ENCODE measurements at regions not wholly inside any gene's neighbourhood (a gene's known extent, or its start where the extent isn't known, plus 50 kb on each side); places are given as distances from the start of the nearest gene placed in this dataset.

DNA sequence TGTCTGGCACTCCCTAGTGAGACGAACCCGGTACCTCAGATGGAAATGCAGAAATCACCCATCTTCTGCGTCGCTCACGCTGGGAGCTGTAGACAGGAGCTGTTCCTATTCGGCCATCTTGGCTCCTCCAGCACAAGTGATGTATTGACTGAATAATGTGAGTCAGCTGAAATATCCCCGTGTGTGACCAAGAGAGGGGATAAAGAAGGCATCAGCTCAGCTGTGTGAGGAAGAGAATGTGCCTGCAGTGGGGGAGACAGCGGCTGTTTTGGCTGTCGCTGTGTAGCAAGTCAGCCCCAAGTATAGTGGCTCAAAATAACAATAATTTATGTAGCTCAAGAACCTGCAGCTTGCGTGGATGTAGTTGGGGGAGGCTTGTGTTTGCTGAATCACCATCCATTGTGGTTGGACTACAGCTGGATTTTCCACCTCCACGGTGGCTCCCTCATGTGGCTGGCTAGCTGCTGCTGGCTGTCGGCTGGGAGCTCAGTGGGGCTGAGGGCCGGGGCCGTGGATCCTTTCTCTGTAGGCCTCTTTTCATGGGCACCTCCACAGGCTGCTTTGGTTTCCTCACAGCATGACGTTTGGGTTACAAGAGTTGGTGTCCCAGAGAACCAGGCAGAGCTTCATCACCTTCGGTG is 434.5 kb downstream of the CCSER2 start:
- no peak overlapping the region for H3K27ac Mint-ChIP-seq
- no peaks in the 10 kb centered on the region for H3K36me3 ChIP-seq (ENCODE audit: insufficient read depth, low read length)
- H3K27me3 ChIP-seq (ENCODE audit: insufficient read depth, low read length), result no peaks in the 10 kb centered on the region
- ChIA-PET CTCF (ENCODE audit: partially characterized antibody) (no interaction called here), POLR2A (ENCODE audit: partially characterized antibody) (no interaction called here)
- intact Hi-C loops (cut with micrococcal nuclease), result no loop called here
- no peak overlapping the region for H3K4me3 ChIP-seq (ENCODE audit: low read length in 2 of 2)
- no peak for DNase-seq
- H3K9me3 ChIP-seq (ENCODE audit: control insufficient read depth in 1 of 2, low read length in 2 of 2), result no peaks in the 10 kb centered on the region
- no peaks in the 10 kb centered on the region for H3K4me1 Mint-ChIP-seq
- peaks cover 0 to 6% of the 10 kb centered on the region in 2 donors for H3K27me3 Mint-ChIP-seq
- no peak overlapping the region for H3K4me3 Mint-ChIP-seq
- peaks cover 0 to 5% (median 1%) of the 10 kb centered on the region in 8 donors for H3K9me3 Mint-ChIP-seq
- H3K36me3 Mint-ChIP-seq, result no peaks in the 10 kb centered on the region
- no peak overlapping the region for H3K27ac ChIP-seq (ENCODE audit: low read depth, low read length)
- H3K4me1 ChIP-seq (ENCODE audit: insufficient read depth, low read length), result no peaks in the 10 kb centered on the region

- Mint-ChIP-seq H3K27ac (no peak overlapping the region), H3K9me3 (peaks cover 0 to 6% (median 2%) of the 10 kb centered on the region in 8 donors), H3K36me3 (no peaks in the 10 kb centered on the region), H3K27me3 (peaks cover 0 to 6% of the 10 kb centered on the region in 2 donors), H3K4me1 (no peaks in the 10 kb centered on the region), H3K4me3 (no peak overlapping the region)
- Histone ChIP-seq H3K27me3 (ENCODE audit: insufficient read depth, low read length) (no peaks in the 10 kb centered on the region), H3K4me3 (ENCODE audit: low read length in 2 of 2) (no peak overlapping the region), H3K4me1 (ENCODE audit: insufficient read depth, low read length) (no peaks in the 10 kb centered on the region), H3K36me3 (ENCODE audit: insufficient read depth, low read length) (no peaks in the 10 kb centered on the region), H3K9me3 (ENCODE audit: control insufficient read depth in 1 of 2, low read length in 2 of 2) (no peaks in the 10 kb centered on the region), H3K27ac (ENCODE audit: low read depth, low read length) (no peak overlapping the region)
- intact Hi-C loops (cut with micrococcal nuclease), result no loop called here
- CTCF ChIA-PET (ENCODE audit: partially characterized antibody), result no interaction called here
- DNase-seq, result no peak
- POLR2A ChIA-PET (ENCODE audit: partially characterized antibody), result no interaction called here
Observed at GRCh38 chr10:84763965-84764364, 435.6 kb downstream of the CCSER2 start.

DNA sequence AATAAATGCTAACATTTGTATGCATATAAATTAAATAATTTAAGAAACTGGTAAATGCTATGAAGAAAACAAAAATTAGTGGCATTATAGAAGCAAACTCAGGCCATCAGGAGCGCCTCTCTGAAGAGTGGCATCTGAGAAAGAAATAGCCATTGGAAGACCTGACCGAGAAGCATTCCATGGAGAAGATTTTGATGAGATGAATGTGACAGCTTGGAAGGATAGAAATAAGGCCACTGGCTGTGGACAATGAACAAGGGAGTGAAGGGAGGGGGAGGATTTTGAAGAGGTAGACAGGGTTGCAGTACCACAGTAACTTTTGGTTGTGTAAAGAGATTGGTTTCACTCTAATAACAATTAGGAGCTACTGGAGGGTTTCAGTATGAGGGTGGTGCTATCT is 436.7 kb downstream of the CCSER2 start:
- peaks cover 0 to 7% (median 2%) of the 10 kb centered on the region in 8 donors for H3K9me3 Mint-ChIP-seq
- no peak overlapping the region for H3K4me3 Mint-ChIP-seq
- H3K4me1 Mint-ChIP-seq, result no peaks in the 10 kb centered on the region
- H3K27me3 ChIP-seq (ENCODE audit: insufficient read depth, low read length), result no peaks in the 10 kb centered on the region
- no peaks in the 10 kb centered on the region for H3K9me3 ChIP-seq (ENCODE audit: control insufficient read depth in 1 of 2, low read length in 2 of 2)
- no peak for DNase-seq
- intact Hi-C loops (cut with micrococcal nuclease), result no loop called here
- POLR2A ChIA-PET (ENCODE audit: partially characterized antibody), result no interaction called here
- H3K36me3 ChIP-seq (ENCODE audit: insufficient read depth, low read length), result no peaks in the 10 kb centered on the region
- H3K27ac Mint-ChIP-seq, result no peak overlapping the region
- peaks cover 0 to 6% of the 10 kb centered on the region in 2 donors for H3K27me3 Mint-ChIP-seq
- H3K27ac ChIP-seq (ENCODE audit: low read depth, low read length), result no peak overlapping the region
- no peak overlapping the region for H3K4me3 ChIP-seq (ENCODE audit: low read length in 2 of 2)
- no peaks in the 10 kb centered on the region for H3K36me3 Mint-ChIP-seq
- no peaks in the 10 kb centered on the region for H3K4me1 ChIP-seq (ENCODE audit: insufficient read depth, low read length)
- CTCF ChIA-PET (ENCODE audit: partially characterized antibody), result no interaction called here

GRCh38 chr10:84765656-84766055 is 437.3 kb downstream of the CCSER2 start:
- CTCF ChIA-PET (ENCODE audit: partially characterized antibody), result no interaction called here
- Histone ChIP-seq H3K36me3 (ENCODE audit: insufficient read depth, low read length) (no peaks in the 10 kb centered on the region), H3K27me3 (ENCODE audit: insufficient read depth, low read length) (no peaks in the 10 kb centered on the region), H3K9me3 (ENCODE audit: control insufficient read depth in 1 of 2, low read length in 2 of 2) (no peaks in the 10 kb centered on the region), H3K4me1 (ENCODE audit: insufficient read depth, low read length) (no peaks in the 10 kb centered on the region), H3K4me3 (ENCODE audit: low read length in 2 of 2) (no peak overlapping the region), H3K27ac (ENCODE audit: low read depth, low read length) (no peak overlapping the region)
- H3K4me1 Mint-ChIP-seq, result no peaks in the 10 kb centered on the region
- no peaks in the 10 kb centered on the region for H3K36me3 Mint-ChIP-seq
- DNase-seq, result no peak
- no peak overlapping the region for H3K4me3 Mint-ChIP-seq
- peaks cover 0 to 6% of the 10 kb centered on the region in 2 donors for H3K27me3 Mint-ChIP-seq
- H3K9me3 Mint-ChIP-seq, result peaks cover 0 to 7% (median 2%) of the 10 kb centered on the region in 8 donors
- intact Hi-C loops (cut with micrococcal nuclease), result no loop called here
- no peak overlapping the region for H3K27ac Mint-ChIP-seq
- POLR2A ChIA-PET (ENCODE audit: partially characterized antibody), result no interaction called here

DNA sequence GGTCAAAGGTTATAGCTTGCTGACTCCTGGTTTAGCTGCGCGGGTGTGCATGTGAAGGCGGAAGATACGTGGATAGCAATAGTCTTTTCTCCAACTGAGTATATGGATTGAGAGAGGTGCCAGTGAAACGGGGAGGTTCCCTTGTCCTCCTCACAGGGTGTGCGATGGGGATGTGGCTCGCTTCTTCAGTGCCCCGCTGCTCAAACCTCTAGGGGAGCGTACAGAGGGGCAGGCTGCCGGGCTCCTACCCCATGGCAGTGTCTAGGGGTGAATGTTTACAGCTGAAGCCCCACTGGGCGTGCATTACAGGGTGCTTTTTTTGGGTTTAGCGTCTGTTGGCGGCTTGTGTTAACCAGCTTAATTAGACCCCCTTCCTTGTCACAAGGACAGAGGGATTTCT is 438.5 kb downstream of the CCSER2 start:
- Histone ChIP-seq H3K27me3 (ENCODE audit: insufficient read depth, low read length) (no peaks in the 10 kb centered on the region), H3K36me3 (ENCODE audit: insufficient read depth, low read length) (no peaks in the 10 kb centered on the region), H3K4me3 (ENCODE audit: low read length in 2 of 2) (no peak overlapping the region), H3K27ac (ENCODE audit: low read depth, low read length) (no peak overlapping the region), H3K4me1 (ENCODE audit: insufficient read depth, low read length) (no peaks in the 10 kb centered on the region), H3K9me3 (ENCODE audit: control insufficient read depth in 1 of 2, low read length in 2 of 2) (no peaks in the 10 kb centered on the region)
- Mint-ChIP-seq H3K27me3 (peaks cover 0 to 6% of the 10 kb centered on the region in 2 donors), H3K4me1 (no peaks in the 10 kb centered on the region), H3K9me3 (peaks cover 0 to 11% (median 2%) of the 10 kb centered on the region in 8 donors), H3K36me3 (no peaks in the 10 kb centered on the region), H3K4me3 (no peak overlapping the region), H3K27ac (no peak overlapping the region)
- POLR2A ChIA-PET (ENCODE audit: partially characterized antibody), result no interaction called here
- CTCF ChIA-PET (ENCODE audit: partially characterized antibody), result no interaction called here
- intact Hi-C loops (cut with micrococcal nuclease), result no loop called here
- no peak for DNase-seq

- H3K27ac Mint-ChIP-seq, result no peak overlapping the region
- Histone ChIP-seq H3K4me1 (ENCODE audit: insufficient read depth, low read length) (no peaks in the 10 kb centered on the region), H3K9me3 (ENCODE audit: control insufficient read depth in 1 of 2, low read length in 2 of 2) (no peaks in the 10 kb centered on the region), H3K27me3 (ENCODE audit: insufficient read depth, low read length) (no peaks in the 10 kb centered on the region), H3K36me3 (ENCODE audit: insufficient read depth, low read length) (no peaks in the 10 kb centered on the region), H3K27ac (ENCODE audit: low read depth, low read length) (no peak overlapping the region), H3K4me3 (ENCODE audit: low read length in 2 of 2) (no peak overlapping the region)
- H3K27me3 Mint-ChIP-seq, result peaks cover 0 to 6% of the 10 kb centered on the region in 2 donors
- no peak for DNase-seq
- ChIA-PET POLR2A (ENCODE audit: partially characterized antibody) (no interaction called here), CTCF (ENCODE audit: partially characterized antibody) (no interaction called here)
- H3K4me1 Mint-ChIP-seq, result no peaks in the 10 kb centered on the region
- no peak overlapping the region for H3K4me3 Mint-ChIP-seq
- peaks cover 0 to 11% (median 2%) of the 10 kb centered on the region in 8 donors for H3K9me3 Mint-ChIP-seq
- intact Hi-C loops (cut with micrococcal nuclease), result no loop called here
- H3K36me3 Mint-ChIP-seq, result no peaks in the 10 kb centered on the region
Observed at GRCh38 chr10:84768132-84768531, 439.7 kb downstream of the CCSER2 start.

GRCh38 chr10:84770824-84771223 is 442.4 kb downstream of the CCSER2 start:
- no peaks in the 10 kb centered on the region for H3K9me3 ChIP-seq (ENCODE audit: control insufficient read depth in 1 of 2, low read length in 2 of 2)
- no peaks in the 10 kb centered on the region for H3K36me3 ChIP-seq (ENCODE audit: insufficient read depth, low read length)
- no peak overlapping the region for H3K27ac Mint-ChIP-seq
- no peaks in the 10 kb centered on the region for H3K4me1 Mint-ChIP-seq
- H3K27me3 Mint-ChIP-seq, result no peaks in the 10 kb centered on the region
- intact Hi-C loops (cut with micrococcal nuclease), result no loop called here
- peaks cover 0 to 8% (median under 1%) of the 10 kb centered on the region in 8 donors for H3K9me3 Mint-ChIP-seq
- no peaks in the 10 kb centered on the region for H3K36me3 Mint-ChIP-seq
- H3K4me1 ChIP-seq (ENCODE audit: insufficient read depth, low read length), result no peaks in the 10 kb centered on the region
- H3K27ac ChIP-seq (ENCODE audit: low read depth, low read length), result no peak overlapping the region
- CTCF ChIA-PET (ENCODE audit: partially characterized antibody), result no interaction called here
- no peak overlapping the region for H3K4me3 Mint-ChIP-seq
- H3K4me3 ChIP-seq (ENCODE audit: low read length in 2 of 2), result no peak overlapping the region
- no peak for DNase-seq
- POLR2A ChIA-PET (ENCODE audit: partially characterized antibody), result no interaction called here
- H3K27me3 ChIP-seq (ENCODE audit: insufficient read depth, low read length), result no peaks in the 10 kb centered on the region

GRCh38 chr10:84783386-84783785 is 455.0 kb downstream of the CCSER2 start:
- Mint-ChIP-seq H3K36me3 (no peaks in the 10 kb centered on the region), H3K4me1 (no peaks in the 10 kb centered on the region), H3K27ac (no peak overlapping the region), H3K27me3 (peaks cover 2% of the 10 kb centered on the region in 2 donors), H3K9me3 (peaks cover 0 to 5% (median 0%) of the 10 kb centered on the region in 8 donors), H3K4me3 (no peak overlapping the region)
- intact Hi-C loops (cut with micrococcal nuclease), result no loop called here
- CTCF ChIA-PET (ENCODE audit: partially characterized antibody), result no interaction called here
- Histone ChIP-seq H3K9me3 (ENCODE audit: control insufficient read depth in 1 of 2, low read length in 2 of 2) (no peaks in the 10 kb centered on the region), H3K36me3 (ENCODE audit: insufficient read depth, low read length) (no peaks in the 10 kb centered on the region), H3K27ac (ENCODE audit: low read depth, low read length) (no peak overlapping the region), H3K4me3 (ENCODE audit: low read length in 2 of 2) (no peak overlapping the region), H3K4me1 (ENCODE audit: insufficient read depth, low read length) (no peaks in the 10 kb centered on the region), H3K27me3 (ENCODE audit: insufficient read depth, low read length) (no peaks in the 10 kb centered on the region)
- POLR2A ChIA-PET (ENCODE audit: partially characterized antibody), result no interaction called here
- peak in 1 of 5 donors; percentile 1 for DNase-seq

Measured in CD4-positive, alpha-beta memory T cell (primary cell).